OCI-LY7 (cell line): ENCODE measurements at regions not wholly inside any gene's neighbourhood (a gene's known extent, or its start where the extent isn't known, plus 50 kb on each side); places are given as distances from the start of the nearest gene placed in this dataset.

Experiments
- CTCF ChIP-seq: fragments of 200-600 bp; sonication (generic); conservative IDR thresholded peaks from 2 replicates; pipeline ENCODE4 v1.5.1; 2014; ENCODE audit warnings: mild to moderate bottlenecking, antibody characterized with exemption, low read length, moderate library complexity, mixed read lengths
- EZH2phosphoT487 ChIP-seq: fragments of 200-600 bp; sonication (generic); IDR thresholded peaks from 2 replicates; pipeline ENCODE4 v1.6.1; 2018; ENCODE audit warnings: low read depth, borderline replicate concordance, mild to moderate bottlenecking, mixed run types, antibody characterized with exemption, low read length, moderate library complexity, mixed read lengths

- TF ChIP-seq CTCF (no peak), EZH2phosphoT487 (no peak)
Measured at GRCh38 chr15:53114960-53115359, 324.8 kb upstream of the ONECUT1 start.
